ENCODE measurements at regions not wholly inside any gene's neighbourhood (a gene's known extent, or its start where the extent isn't known, plus 50 kb on each side); places are given as distances from the start of the nearest gene placed in this dataset.

DNA sequence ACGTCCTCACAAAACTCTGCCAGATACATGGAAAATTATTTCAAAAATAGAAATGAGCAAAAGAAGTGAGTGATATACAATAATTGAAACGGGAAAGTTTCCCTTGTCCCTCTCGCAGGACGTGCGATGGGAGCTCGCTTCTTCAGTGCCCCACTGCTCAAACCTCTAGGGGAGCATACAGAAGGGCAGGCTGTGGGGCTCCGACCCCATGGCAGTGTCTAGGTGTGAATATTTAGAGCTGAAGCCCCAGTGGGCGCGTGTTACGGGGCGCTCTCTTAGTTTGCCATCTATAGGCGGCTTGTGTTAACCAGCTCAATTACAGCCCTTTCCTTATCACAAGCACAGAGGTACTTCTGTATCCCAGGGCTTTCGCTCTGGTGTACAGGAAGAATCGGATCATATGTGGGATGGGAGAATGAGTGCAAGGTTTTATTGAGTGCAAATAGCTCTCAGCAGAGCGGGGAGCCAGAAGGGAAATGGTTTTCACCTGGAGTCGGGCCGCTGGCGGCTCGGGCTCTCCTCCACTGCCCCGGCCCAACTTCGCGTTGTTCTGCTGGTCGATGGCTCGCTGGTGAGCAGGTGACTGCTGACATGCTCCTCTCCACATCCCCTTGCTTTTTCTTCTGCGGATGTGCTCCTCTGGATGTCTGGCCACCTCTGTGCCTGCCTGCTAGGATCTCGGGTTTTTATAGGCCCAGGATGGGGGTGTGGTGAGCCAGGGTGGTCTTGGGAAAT, 334.0 kb upstream of the PTPRD start:
- Histone ChIP-seq H3K36me3 (ENCODE audit: control insufficient read depth, insufficient read depth, low read length) (no peaks in the 10 kb centered on the region), H3K9me3 (ENCODE audit: control insufficient read depth, insufficient read depth, low read depth, low read length) (no peaks in the 10 kb centered on the region), H3K4me3 (ENCODE audit: low read depth in 2 of 2, low read length in 2 of 2) (no peak overlapping the region), H3K27me3 (ENCODE audit: control insufficient read depth, insufficient read depth, low read length) (no peaks in the 10 kb centered on the region), H3K27ac (ENCODE audit: low read length) (no peak overlapping the region), H3K4me1 (ENCODE audit: control insufficient read depth, insufficient read depth, low read length) (no peaks in the 10 kb centered on the region)
- ChIA-PET POLR2A (no interaction called here), CTCF (no interaction called here)
- in situ Hi-C loops (cut with HindIII; ENCODE audit: low pct_unique_long_range_greater_than_20kb, low sequenced_read_pairs) = no loop called here
- no TSS peak for BruUV-seq (replicated peaks)
- ATAC-seq (no peak), DNase-seq (ENCODE audit: low read depth, low spot score) (no peak)
- intact Hi-C loops (cut with micrococcal nuclease; ENCODE audit: unreplicated experiment) = no loop called here
- no peak for TF ChIP-seq SIN3A (IDR thresholded peaks at IDR 0.05; ENCODE audit: borderline replicate concordance, insufficient read depth, low read depth, low read length)
- TF ChIP-seq, protein P1, sequence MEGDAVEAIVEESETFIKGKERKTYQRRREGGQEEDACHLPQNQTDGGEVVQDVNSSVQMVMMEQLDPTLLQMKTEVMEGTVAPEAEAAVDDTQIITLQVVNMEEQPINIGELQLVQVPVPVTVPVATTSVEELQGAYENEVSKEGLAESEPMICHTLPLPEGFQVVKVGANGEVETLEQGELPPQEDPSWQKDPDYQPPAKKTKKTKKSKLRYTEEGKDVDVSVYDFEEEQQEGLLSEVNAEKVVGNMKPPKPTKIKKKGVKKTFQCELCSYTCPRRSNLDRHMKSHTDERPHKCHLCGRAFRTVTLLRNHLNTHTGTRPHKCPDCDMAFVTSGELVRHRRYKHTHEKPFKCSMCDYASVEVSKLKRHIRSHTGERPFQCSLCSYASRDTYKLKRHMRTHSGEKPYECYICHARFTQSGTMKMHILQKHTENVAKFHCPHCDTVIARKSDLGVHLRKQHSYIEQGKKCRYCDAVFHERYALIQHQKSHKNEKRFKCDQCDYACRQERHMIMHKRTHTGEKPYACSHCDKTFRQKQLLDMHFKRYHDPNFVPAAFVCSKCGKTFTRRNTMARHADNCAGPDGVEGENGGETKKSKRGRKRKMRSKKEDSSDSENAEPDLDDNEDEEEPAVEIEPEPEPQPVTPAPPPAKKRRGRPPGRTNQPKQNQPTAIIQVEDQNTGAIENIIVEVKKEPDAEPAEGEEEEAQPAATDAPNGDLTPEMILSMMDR (IDR thresholded peaks at IDR 0.05) = no peak
- TF ChIP-seq, protein P2, sequence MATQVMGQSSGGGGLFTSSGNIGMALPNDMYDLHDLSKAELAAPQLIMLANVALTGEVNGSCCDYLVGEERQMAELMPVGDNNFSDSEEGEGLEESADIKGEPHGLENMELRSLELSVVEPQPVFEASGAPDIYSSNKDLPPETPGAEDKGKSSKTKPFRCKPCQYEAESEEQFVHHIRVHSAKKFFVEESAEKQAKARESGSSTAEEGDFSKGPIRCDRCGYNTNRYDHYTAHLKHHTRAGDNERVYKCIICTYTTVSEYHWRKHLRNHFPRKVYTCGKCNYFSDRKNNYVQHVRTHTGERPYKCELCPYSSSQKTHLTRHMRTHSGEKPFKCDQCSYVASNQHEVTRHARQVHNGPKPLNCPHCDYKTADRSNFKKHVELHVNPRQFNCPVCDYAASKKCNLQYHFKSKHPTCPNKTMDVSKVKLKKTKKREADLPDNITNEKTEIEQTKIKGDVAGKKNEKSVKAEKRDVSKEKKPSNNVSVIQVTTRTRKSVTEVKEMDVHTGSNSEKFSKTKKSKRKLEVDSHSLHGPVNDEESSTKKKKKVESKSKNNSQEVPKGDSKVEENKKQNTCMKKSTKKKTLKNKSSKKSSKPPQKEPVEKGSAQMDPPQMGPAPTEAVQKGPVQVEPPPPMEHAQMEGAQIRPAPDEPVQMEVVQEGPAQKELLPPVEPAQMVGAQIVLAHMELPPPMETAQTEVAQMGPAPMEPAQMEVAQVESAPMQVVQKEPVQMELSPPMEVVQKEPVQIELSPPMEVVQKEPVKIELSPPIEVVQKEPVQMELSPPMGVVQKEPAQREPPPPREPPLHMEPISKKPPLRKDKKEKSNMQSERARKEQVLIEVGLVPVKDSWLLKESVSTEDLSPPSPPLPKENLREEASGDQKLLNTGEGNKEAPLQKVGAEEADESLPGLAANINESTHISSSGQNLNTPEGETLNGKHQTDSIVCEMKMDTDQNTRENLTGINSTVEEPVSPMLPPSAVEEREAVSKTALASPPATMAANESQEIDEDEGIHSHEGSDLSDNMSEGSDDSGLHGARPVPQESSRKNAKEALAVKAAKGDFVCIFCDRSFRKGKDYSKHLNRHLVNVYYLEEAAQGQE (IDR thresholded peaks at IDR 0.05; ENCODE audit: insufficient read depth in 1 of 2, low read depth in 2 of 2, low read length in 1 of 2) = no peak
- TF ChIP-seq TCF7L2 (IDR thresholded peaks at IDR 0.05; ENCODE audit: low read depth, low read length) = no peak
- no peak for TF ChIP-seq POLR2AphosphoS5 (IDR thresholded peaks at IDR 0.05; ENCODE audit: low read depth, low read length)

DNA sequence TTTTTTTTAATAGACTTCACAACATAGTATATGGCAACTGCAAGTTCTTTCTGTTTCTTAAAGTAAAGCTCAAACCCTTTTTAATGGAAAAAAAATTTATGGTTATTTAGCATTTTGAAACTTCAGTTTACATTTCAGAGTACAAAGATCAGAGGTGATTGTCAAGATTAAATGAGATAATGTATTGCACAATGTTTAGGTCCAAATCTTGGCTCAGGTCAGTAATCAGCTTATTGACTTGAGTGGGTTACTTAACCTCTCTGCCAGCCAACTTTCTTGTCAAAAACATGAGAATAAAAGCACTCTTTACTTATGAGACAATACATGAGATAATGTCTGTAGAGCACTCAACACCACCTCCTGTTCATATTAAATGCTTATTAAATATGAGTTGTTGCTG, 345.1 kb upstream of the PTPRD start:
- Histone ChIP-seq H3K4me3 (ENCODE audit: low read depth in 2 of 2, low read length in 2 of 2) (no peak overlapping the region), H3K9me3 (ENCODE audit: control insufficient read depth, insufficient read depth, low read depth, low read length) (no peaks in the 10 kb centered on the region), H3K27ac (ENCODE audit: low read length) (no peak overlapping the region), H3K4me1 (ENCODE audit: control insufficient read depth, insufficient read depth, low read length) (no peaks in the 10 kb centered on the region), H3K36me3 (ENCODE audit: control insufficient read depth, insufficient read depth, low read length) (no peaks in the 10 kb centered on the region), H3K27me3 (ENCODE audit: control insufficient read depth, insufficient read depth, low read length) (no peaks in the 10 kb centered on the region)
- intact Hi-C loops (cut with micrococcal nuclease; ENCODE audit: unreplicated experiment) = no loop called here
- no peak for DNase-seq (ENCODE audit: low read depth, low spot score)
- in situ Hi-C loops (cut with HindIII; ENCODE audit: low pct_unique_long_range_greater_than_20kb, low sequenced_read_pairs) = no loop called here
- no peak for TF ChIP-seq SIN3A (IDR thresholded peaks at IDR 0.05; ENCODE audit: borderline replicate concordance, insufficient read depth, low read depth, low read length)
- TF ChIP-seq, protein P2 (IDR thresholded peaks at IDR 0.05; ENCODE audit: insufficient read depth in 1 of 2, low read depth in 2 of 2, low read length in 1 of 2) = no peak
- no peak for TF ChIP-seq POLR2AphosphoS5 (IDR thresholded peaks at IDR 0.05; ENCODE audit: low read depth, low read length)
- TF ChIP-seq, protein P1 (IDR thresholded peaks at IDR 0.05) = no peak
- TF ChIP-seq TCF7L2 (IDR thresholded peaks at IDR 0.05; ENCODE audit: low read depth, low read length) = no peak
- ChIA-PET CTCF (no interaction called here), POLR2A (no interaction called here)
- no TSS peak for BruUV-seq (replicated peaks)
- no peak for ATAC-seq

All from Panc1 (cell line).